A673 (cell line): ENCODE measurements at regions not wholly inside any gene's neighbourhood (a gene's known extent, or its start where the extent isn't known, plus 50 kb on each side); places are given as distances from the start of the nearest gene placed in this dataset.
"Not testable (repeated sequence)": the region's sequence is repeated elsewhere in the genome, so short reads cannot be mapped to it uniquely, and the experiment has no call there.

ENCODE experiments used
- BruUV-seq: library from RNA; stranded (reverse); fragments of 400-500 nt; replicated peaks from 2 replicates; lab custom pipeline; 2021; lab: Mats Ljungman, UMichigan
- CTCF ChIA-PET: fragments of 300-600 bp; sonication (Branson Sonifier 250); formaldehyde crosslinking; loops from one replicate; lab custom pipeline; 2022; ENCODE audit warnings: antibody characterized with exemption; lab: Charles Lee
- POLR2A ChIA-PET: fragments of 300-600 bp; sonication (Branson Sonifier 250); formaldehyde crosslinking; loops from one replicate; lab custom pipeline; 2022; ENCODE audit warnings: antibody characterized with exemption; ENCODE audit not compliant: low non-redundant PET; lab: Charles Lee
- DNase-seq: peaks from one replicate; pipeline ENCODE4 v3.0.0-alpha.2; 2015; ENCODE audit warnings: low spot score
- H3K27ac ChIP-seq: fragments of 200-600 bp; sonication (generic); 2 replicates; pipeline ENCODE4 v1.5.1; 2016; ENCODE audit warnings: mixed run types, low read depth, mild to moderate bottlenecking, mixed read lengths, antibody characterized with exemption, low read length; ENCODE audit not compliant: poor library complexity, severe bottlenecking
- H3K27me3 ChIP-seq: fragments of 200-600 bp; sonication (generic); replicated peaks from 2 replicates; pipeline ENCODE4 v1.6.1; 2017; ENCODE audit warnings: mixed run types, low read depth, mild to moderate bottlenecking, mixed read lengths, antibody characterized with exemption, low read length; ENCODE audit not compliant: insufficient read depth, poor library complexity
- H3K36me3 ChIP-seq: fragments of 200-600 bp; sonication (generic); 2 replicates; pipeline ENCODE4 v1.6.1; 2016; ENCODE audit warnings: mixed run types, mild to moderate bottlenecking, mixed read lengths, antibody characterized with exemption, low read length; ENCODE audit not compliant: insufficient read depth, poor library complexity, severe bottlenecking
- H3K4me1 ChIP-seq: fragments of 200-600 bp; sonication (generic); 2 replicates; pipeline ENCODE4 v1.6.1; 2017; ENCODE audit warnings: mixed run types, mild to moderate bottlenecking, mixed read lengths, antibody characterized with exemption, low read length; ENCODE audit not compliant: insufficient read depth, poor library complexity, severe bottlenecking
- H3K4me3 ChIP-seq: fragments of 200-600 bp; sonication (generic); 2 replicates; pipeline ENCODE4 v1.5.1; 2016; ENCODE audit warnings: low read depth, mixed run types, mild to moderate bottlenecking, mixed read lengths, low read length; ENCODE audit not compliant: poor library complexity, severe bottlenecking
- H3K9me3 ChIP-seq: fragments of 200-600 bp; sonication (generic); 2 replicates; pipeline ENCODE4 v1.6.1; 2016; ENCODE audit warnings: mixed run types, low read depth, mild to moderate bottlenecking, mixed read lengths, antibody characterized with exemption, low read length; ENCODE audit not compliant: poor library complexity, severe bottlenecking
- EZH2 ChIP-seq: fragments of 200-600 bp; sonication (generic); IDR thresholded peaks from 2 replicates; pipeline ENCODE4 v1.6.1; 2017; ENCODE audit warnings: borderline replicate concordance, low read depth, mild to moderate bottlenecking, mixed read lengths, antibody characterized with exemption, low read length; ENCODE audit not compliant: poor library complexity, severe bottlenecking
- intact Hi-C: fragments of 100-400 bp; cut with micrococcal nuclease; formaldehyde crosslinking; loops from one replicate; pipeline ENCODE4 v1.10.0; 2022; ENCODE audit not compliant: unreplicated experiment
- TF ChIP-seq, protein P1 (sequence below): fragments of 300-800, 200-600 bp; sonication (generic); conservative IDR thresholded peaks from 2 replicates; pipeline ENCODE4 v1.5.1; 2017; ENCODE audit warnings: low read depth, mild to moderate bottlenecking, antibody characterized with exemption, low read length, moderate library complexity, mixed read lengths

DNA sequence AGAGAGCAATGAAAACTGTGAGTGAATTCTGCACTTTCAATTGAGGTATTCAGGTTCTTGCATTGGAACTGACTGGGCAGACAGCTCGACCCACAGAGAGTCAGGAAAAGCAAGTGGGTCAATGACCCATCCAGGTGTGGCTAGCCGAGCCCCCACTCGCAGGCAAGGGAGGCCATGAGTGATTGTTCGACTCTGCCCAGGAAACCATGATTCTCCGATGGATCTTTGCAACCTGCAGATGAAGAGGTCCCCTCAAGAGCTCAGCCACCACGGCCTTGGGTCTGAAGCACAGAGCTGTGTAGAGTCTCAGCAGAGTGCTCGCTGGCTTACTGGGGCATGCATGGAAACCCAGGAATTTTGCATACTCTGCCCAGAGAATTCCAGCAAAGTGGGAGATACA, 4215.4 kb upstream of the OR11H1 start:
- H3K4me3 ChIP-seq, POLR2A ChIA-PET, DNase-seq, intact Hi-C loops, H3K27me3 ChIP-seq, BruUV-seq, H3K27ac ChIP-seq, H3K36me3 ChIP-seq, H3K4me1 ChIP-seq, CTCF ChIA-PET: not testable (repeated sequence)
- H3K9me3 ChIP-seq = peaks cover 44% of the 10 kb centered on the region

DNA sequence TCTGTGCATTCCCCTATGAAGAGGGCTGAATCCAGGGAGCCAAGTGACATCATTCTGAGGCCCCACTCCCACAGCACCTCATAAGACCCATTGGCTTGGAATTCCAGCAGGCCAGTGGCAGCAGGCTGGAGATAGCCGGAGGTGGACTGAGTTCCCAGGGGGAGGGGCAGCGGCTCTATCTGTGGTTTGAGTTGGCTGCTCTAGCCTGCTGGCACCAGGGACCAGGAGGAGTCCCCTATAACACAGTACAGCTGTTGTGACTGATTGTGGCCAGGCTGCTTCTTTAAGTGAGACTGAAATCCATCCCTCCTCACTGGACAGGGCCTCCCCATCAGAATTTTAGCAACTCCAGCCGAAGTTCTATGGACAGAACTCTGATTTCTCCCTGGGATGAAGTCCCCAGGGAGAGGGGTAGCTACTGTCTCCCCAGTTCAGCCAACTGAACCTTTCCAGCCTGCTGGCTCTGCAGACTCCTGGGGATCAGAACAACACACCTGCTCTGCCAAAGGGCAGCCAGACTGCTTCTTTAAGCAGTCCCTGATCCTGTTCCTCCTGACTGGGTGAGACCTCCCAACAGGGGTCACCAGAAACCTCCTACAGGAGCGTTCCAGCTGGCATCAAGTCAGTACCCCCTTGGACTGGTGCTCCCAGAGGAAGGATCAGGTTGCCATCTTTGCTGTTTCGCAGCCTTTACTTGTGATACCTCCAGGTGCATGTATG, 4214.8 kb upstream of the OR11H1 start:
- BruUV-seq, H3K4me3 ChIP-seq, H3K27me3 ChIP-seq, intact Hi-C loops, CTCF ChIA-PET, DNase-seq, POLR2A ChIA-PET, H3K4me1 ChIP-seq, H3K36me3 ChIP-seq, H3K27ac ChIP-seq: not testable (repeated sequence)
- H3K9me3 ChIP-seq = peaks cover 38% of the 10 kb centered on the region

DNA sequence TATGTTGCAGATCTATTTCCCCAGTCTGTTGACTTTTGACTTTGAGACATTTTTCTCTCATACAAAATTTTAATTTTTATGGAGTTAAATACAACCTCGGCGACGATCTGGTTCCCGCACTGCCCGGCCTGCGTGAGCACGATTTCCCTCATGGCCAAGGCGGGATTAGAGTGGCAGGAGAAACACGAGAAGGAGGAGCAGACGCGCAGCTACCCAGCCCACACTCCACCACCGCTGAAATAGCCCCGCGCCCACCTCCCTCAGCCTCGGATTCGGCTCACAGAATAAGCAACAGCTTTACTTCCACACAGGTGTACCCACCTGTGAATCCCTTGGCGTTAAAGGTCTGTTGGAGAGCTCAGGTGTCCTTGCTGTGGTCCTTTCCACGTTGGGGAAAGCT, 4209.4 kb upstream of the OR11H1 start:
- H3K27me3 ChIP-seq, intact Hi-C loops, H3K4me1 ChIP-seq, H3K27ac ChIP-seq, H3K4me3 ChIP-seq, DNase-seq, CTCF ChIA-PET, POLR2A ChIA-PET, H3K36me3 ChIP-seq, H3K9me3 ChIP-seq, BruUV-seq: not testable (repeated sequence)

DNA sequence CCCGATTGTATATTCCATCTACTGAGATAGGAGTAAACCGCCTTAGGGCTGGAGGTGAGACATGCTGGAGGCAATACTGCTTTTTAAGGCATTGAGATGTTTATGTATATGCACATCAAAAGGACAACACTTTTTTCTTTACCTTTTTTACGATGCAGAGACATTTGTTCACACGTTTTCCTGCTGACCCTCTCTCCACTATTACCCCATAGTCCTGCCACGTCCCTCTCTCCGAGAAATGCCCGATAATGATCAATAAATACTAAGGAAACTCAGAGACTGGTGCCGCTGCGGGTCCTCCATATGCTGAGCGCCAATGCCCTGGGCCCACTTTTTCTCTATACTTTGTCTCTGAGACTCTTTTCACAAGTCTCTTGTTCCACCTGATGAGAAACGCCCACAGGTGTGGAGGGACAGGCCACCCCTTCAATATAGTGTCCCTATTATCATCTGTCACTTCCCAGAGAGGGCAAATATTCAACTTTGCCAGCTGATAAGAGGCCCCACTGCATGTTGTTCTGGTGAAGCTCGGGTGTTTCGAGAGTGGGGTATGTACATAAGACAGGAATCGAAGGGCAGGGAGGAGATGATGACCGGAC, 4203.5 kb upstream of the OR11H1 start:
- BruUV-seq, H3K27ac ChIP-seq, CTCF ChIA-PET, DNase-seq, intact Hi-C loops, H3K36me3 ChIP-seq, H3K27me3 ChIP-seq, H3K4me1 ChIP-seq, H3K4me3 ChIP-seq, POLR2A ChIA-PET: not testable (repeated sequence)
- H3K9me3 ChIP-seq = peaks cover 19% of the 10 kb centered on the region

DNA sequence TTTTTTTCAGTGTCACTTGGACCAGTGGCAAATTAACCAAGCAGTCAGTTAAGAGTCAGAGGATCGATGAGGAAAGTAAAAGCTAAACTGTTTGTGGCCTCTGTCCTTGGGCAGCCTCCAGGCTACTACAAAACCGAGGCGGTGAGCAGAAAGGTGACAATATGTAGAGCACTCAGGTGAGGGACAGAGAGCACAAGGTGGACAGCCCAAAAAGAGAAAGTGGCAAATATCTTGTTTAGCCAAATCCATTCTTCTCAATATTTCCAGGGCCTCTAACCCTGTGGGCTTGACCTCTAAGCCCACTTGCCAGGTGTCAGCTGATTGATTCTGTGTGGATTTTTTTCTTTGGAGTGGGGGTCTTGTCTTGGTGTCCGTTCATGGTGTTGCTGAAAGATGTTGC, 4202.2 kb upstream of the OR11H1 start:
- Histone ChIP-seq H3K27ac (no peak overlapping the region), H3K4me1 (no peaks in the 10 kb centered on the region), H3K4me3 (no peak overlapping the region), H3K27me3 (no peaks in the 10 kb centered on the region), H3K9me3 (peaks cover 25% of the 10 kb centered on the region), H3K36me3 (no peaks in the 10 kb centered on the region)
- BruUV-seq = no TSS peak
- DNase-seq = no peak
- ChIA-PET POLR2A (no interaction called here), CTCF (no interaction called here)
- no peak for TF ChIP-seq EZH2
- TF ChIP-seq, protein P1, sequence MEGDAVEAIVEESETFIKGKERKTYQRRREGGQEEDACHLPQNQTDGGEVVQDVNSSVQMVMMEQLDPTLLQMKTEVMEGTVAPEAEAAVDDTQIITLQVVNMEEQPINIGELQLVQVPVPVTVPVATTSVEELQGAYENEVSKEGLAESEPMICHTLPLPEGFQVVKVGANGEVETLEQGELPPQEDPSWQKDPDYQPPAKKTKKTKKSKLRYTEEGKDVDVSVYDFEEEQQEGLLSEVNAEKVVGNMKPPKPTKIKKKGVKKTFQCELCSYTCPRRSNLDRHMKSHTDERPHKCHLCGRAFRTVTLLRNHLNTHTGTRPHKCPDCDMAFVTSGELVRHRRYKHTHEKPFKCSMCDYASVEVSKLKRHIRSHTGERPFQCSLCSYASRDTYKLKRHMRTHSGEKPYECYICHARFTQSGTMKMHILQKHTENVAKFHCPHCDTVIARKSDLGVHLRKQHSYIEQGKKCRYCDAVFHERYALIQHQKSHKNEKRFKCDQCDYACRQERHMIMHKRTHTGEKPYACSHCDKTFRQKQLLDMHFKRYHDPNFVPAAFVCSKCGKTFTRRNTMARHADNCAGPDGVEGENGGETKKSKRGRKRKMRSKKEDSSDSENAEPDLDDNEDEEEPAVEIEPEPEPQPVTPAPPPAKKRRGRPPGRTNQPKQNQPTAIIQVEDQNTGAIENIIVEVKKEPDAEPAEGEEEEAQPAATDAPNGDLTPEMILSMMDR = no peak
- intact Hi-C loops = no loop called here

DNA sequence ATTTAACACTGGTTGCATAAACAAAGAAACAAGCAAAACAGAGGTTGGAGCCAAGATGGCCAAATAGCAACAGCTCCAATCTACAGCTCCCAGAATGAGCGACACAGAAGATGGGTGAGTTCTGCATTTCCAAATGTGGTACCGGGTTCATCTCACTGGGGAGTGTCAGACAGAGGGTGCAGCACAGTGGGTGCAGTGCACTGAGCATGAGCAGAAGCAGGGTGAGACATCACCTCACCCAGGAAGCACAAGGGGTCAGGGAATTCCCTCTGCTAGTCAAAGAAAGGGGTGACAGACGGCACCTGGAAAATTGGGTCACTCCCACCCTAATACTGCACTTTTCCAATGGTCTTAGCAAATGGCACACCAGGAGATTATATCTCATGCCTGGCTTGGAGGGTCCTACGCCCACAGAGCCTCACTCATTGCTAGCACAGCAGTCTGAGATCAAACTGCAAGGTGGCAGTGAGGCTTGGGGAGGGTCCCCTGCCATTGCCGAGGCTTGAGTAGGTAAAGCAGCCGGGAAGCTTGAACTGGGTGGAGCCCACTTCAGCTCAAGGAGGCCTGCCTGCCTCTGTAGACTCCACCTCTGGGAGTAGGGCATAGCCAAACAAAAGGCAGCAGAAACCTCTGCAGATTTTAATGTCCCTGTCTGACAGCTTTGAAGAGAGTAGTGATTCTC, 4186.5 kb upstream of the OR11H1 start:
- CTCF ChIA-PET, H3K4me1 ChIP-seq, intact Hi-C loops, H3K27me3 ChIP-seq, DNase-seq, POLR2A ChIA-PET, H3K4me3 ChIP-seq, H3K36me3 ChIP-seq, BruUV-seq, H3K27ac ChIP-seq: not testable (repeated sequence)
- H3K9me3 ChIP-seq = peaks cover 14% of the 10 kb centered on the region
